Erythroblast (primary cell): ENCODE measurements at regions not wholly inside any gene's neighbourhood (a gene's known extent, or its start where the extent isn't known, plus 50 kb on each side); places are given as distances from the start of the nearest gene placed in this dataset.

Source experiments
- GATA1 ChIP-seq: IDR thresholded peaks from 2 replicates; pipeline ENCODE4 v1.6.1; 2011; ENCODE audit warnings: low read depth, mild to moderate bottlenecking, control low read depth, low read length, moderate library complexity
- POLR2A ChIP-seq: IDR thresholded peaks from 2 replicates; pipeline ENCODE4 v1.6.1; 2011; ENCODE audit warnings: mild to moderate bottlenecking, low read length

DNA sequence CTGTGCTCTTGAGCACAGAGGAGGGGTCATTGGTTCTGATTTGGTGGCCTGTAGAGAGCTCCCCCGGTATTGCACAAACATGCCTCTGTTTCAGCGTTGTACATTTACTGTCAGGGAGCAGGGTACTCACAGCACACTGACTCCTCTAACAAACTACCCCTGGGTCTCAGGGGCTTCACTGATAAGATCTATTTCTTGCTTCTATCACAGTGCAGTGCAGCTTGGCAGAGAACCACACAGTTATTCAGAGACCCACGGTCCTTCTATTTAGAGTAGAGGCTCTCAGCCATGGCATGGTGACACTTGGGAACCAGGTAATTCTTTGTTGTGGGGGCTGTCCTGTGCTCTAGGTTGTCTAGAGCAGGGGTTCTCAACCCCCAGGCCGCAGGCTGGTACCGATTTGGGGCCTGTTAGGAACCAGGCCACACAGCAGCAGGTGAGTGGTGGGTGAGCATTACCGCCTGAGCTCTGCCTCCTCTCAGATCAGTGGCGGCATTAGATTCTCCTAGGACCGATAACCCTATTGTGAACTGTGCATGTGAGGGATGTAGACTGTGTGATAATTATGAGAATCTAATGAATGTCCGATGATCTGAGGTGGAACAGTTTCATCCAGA is 133.4 kb upstream of the MYCN start:
- TF ChIP-seq POLR2A (no peak), GATA1 (no peak)
